OCI-LY7 (cell line): ENCODE measurements at regions not wholly inside any gene's neighbourhood (a gene's known extent, or its start where the extent isn't known, plus 50 kb on each side); places are given as distances from the start of the nearest gene placed in this dataset.

ENCODE experiments used
- CTCF ChIP-seq: fragments of 200-600 bp; sonication (generic); conservative IDR thresholded peaks from 2 replicates; pipeline ENCODE4 v1.5.1; 2014; ENCODE audit warnings: mild to moderate bottlenecking, antibody characterized with exemption, low read length, moderate library complexity, mixed read lengths
- EZH2phosphoT487 ChIP-seq: fragments of 200-600 bp; sonication (generic); IDR thresholded peaks from 2 replicates; pipeline ENCODE4 v1.6.1; 2018; ENCODE audit warnings: low read depth, borderline replicate concordance, mild to moderate bottlenecking, mixed run types, antibody characterized with exemption, low read length, moderate library complexity, mixed read lengths

- TF ChIP-seq CTCF (no peak), EZH2phosphoT487 (no peak)
These were observed 130.8 kb downstream of the SLC25A47 start for GRCh38 chr14:100453930-100454329.
